Testis (tissue), 2 donors: ENCODE measurements at regions not wholly inside any gene's neighbourhood (a gene's known extent, or its start where the extent isn't known, plus 50 kb on each side); places are given as distances from the start of the nearest gene placed in this dataset.

Source experiments
- DNase-seq: peaks from one replicate; pipeline ENCODE4 v3.0.0-alpha.2; 2019
- H3K27ac ChIP-seq, 2 donors: fragments of 200-600 bp; sonication (generic); one replicate each; pipeline ENCODE4 v1.5.1; 2019
- H3K27me3 ChIP-seq: fragments of 200-600 bp; sonication (generic); one replicate; pipeline ENCODE4 v1.5.1; 2019
- H3K36me3 ChIP-seq: fragments of 200-600 bp; sonication (generic); one replicate; pipeline ENCODE4 v1.5.1; 2017; ENCODE audit warnings: low read depth; ENCODE audit errors: missing control alignments
- H3K4me1 ChIP-seq: fragments of 200-600 bp; sonication (generic); one replicate; pipeline ENCODE4 v1.5.1; 2019
- H3K4me3 ChIP-seq, 2 donors: fragments of 200-600 bp; sonication (generic); one replicate each; pipeline ENCODE4 v1.5.1; 2017 to 2019
- H3K9me3 ChIP-seq: fragments of 200-600 bp; sonication (generic); one replicate; pipeline ENCODE4 v1.5.1; 2017
- POLR2A ChIP-seq: fragments of 450-650 bp; IDR thresholded peaks from one replicate; pipeline ENCODE4 v1.6.1; 2017; ENCODE audit warnings: antibody characterized with exemption, mild to moderate bottlenecking, moderate library complexity
- WGBS, 2 donors: methylation state at CpG; one replicate each; pipeline ENCODE4 v1.1.5; 2018; 5-methylcytosine and 5-hydroxymethylcytosine counted together
- intact Hi-C: fragments of 100-400 bp; cut with DNase I; formaldehyde crosslinking; loops from one replicate; pipeline ENCODE4 v1.15.1; 2023; ENCODE audit warnings: low total_unique reads
- TF ChIP-seq, protein P1 (sequence below), 3 experiments: fragments of 450-650 bp in 2 of 3; fragments of 200-600 bp in 1 of 3; sonication (generic) in 1 of 3; IDR thresholded peaks; one replicate each; pipeline ENCODE4 v1.5.1; 2016 to 2019; ENCODE audit warnings: antibody characterized with exemption in 3 of 3, mild to moderate bottlenecking in 2 of 3, moderate library complexity in 1 of 3

DNA sequence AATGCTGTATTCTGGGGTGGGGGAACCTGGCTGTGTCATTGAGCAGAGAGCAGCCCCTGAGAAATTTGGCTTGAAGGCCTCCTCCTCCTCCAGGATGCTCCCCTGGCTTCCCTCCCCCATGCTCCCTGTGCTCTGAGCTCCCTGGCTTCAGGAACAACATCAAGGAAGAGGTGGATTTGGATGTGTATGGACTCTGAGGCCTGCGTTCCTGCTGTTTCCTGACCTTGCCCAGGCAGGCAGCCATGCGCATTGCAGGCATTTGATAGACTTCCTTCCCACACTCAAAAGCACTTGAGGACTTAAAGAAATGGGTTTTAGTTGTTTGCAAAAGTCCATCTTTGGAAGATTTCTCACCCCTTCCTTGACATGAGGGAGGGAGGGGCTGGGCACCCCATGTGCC, 1317.1 kb downstream of the BRD1 start:
- peaks cover 7% of the 10 kb centered on the region for H3K4me1 ChIP-seq
- intact Hi-C loops: no loop called here

DNA sequence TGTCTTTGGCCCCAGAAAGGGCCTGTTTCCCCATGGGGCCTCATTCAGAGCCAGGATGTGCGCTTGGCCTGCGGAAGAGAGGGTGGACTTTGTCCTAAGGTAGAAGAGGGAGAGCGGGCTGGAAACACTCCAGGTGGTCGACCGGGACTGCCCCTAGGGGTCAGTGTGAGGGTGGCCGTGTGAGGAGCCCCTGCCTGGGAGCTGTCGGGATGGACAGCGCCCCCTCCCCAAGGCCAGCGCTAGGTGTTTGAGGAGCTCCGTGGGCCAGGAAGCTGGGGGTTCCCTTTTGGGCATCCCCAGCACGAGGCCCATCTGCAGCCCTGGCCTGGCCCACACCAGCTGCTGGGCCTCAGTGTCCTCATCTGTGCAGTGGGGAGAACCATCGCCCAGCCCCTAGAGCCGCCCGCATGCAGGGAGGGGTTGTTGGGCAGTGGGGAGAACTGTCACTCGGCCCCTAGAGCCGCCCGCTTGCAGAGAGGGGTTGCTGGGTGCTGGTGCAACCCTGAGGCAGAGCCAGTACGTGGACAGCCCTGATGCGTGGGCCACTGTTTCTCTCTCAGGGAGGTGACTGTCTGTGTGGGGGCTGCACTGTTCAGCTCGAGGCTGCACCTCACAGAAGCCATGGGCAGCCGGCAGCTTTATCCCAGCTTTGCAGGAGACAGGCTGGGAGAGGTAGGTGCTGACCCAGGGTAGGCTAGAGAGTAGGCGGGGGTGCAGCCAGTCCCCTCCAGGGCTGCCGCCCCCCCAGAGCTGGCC, 1319.9 kb downstream of the BRD1 start:
- H3K9me3 ChIP-seq: no peaks in the 10 kb centered on the region
- H3K27me3 ChIP-seq: no peaks in the 10 kb centered on the region
- TF ChIP-seq POLR2A: no peak
- TF ChIP-seq, protein P1, sequence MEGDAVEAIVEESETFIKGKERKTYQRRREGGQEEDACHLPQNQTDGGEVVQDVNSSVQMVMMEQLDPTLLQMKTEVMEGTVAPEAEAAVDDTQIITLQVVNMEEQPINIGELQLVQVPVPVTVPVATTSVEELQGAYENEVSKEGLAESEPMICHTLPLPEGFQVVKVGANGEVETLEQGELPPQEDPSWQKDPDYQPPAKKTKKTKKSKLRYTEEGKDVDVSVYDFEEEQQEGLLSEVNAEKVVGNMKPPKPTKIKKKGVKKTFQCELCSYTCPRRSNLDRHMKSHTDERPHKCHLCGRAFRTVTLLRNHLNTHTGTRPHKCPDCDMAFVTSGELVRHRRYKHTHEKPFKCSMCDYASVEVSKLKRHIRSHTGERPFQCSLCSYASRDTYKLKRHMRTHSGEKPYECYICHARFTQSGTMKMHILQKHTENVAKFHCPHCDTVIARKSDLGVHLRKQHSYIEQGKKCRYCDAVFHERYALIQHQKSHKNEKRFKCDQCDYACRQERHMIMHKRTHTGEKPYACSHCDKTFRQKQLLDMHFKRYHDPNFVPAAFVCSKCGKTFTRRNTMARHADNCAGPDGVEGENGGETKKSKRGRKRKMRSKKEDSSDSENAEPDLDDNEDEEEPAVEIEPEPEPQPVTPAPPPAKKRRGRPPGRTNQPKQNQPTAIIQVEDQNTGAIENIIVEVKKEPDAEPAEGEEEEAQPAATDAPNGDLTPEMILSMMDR (IDR thresholded peaks at IDR 0.05): no peak
- no peak for DNase-seq
- intact Hi-C loops: no loop called here
- no peaks in the 10 kb centered on the region for H3K36me3 ChIP-seq
- WGBS, 2 donors: 80 to 84% methylated on average over 9 to 23 of the region's 23 CpGs
- no peaks in the 10 kb centered on the region for H3K4me1 ChIP-seq
- no peak overlapping the region for H3K4me3 ChIP-seq
- no peak overlapping the region for H3K27ac ChIP-seq

More for the DNA sequence above, 1317.1 kb downstream of the BRD1 start:
- Histone ChIP-seq H3K27me3 (no peaks in the 10 kb centered on the region), H3K36me3 (no peaks in the 10 kb centered on the region), H3K27ac (no peak overlapping the region), H3K9me3 (no peaks in the 10 kb centered on the region), H3K4me3 (no peak overlapping the region)
- WGBS, 2 donors: 72 to 84% methylated on average over 2 of the region's 2 CpGs
- DNase-seq: no peak
- TF ChIP-seq, protein P1 (IDR thresholded peaks at IDR 0.05): no peak
- TF ChIP-seq POLR2A: no peak

DNA sequence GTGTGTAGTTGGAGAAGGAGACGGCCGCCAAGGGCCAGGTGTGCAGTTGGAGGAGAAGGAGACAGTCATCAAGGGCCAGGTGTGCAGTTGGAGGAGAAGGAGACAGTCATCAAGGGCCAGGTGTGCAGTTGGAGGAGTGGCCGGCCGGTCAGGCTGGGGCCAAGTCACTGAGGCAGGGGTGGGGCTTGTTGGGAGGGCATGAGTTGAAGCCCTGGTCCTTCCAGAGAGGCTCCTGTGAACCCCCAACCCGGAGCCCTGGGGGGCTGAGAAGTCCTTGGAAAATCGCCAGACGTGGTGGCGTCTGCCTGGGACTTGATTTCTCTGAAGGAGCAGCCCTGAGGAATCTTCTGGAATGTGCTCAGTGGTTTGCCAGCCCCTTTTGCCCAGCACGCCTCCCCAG, 1320.5 kb downstream of the BRD1 start:
- intact Hi-C loops: no loop called here
- WGBS, 2 donors: 88 to 89% methylated on average over 8 to 9 of the region's 9 CpGs
- no peak for DNase-seq
- Histone ChIP-seq H3K27ac (no peak overlapping the region), H3K4me1 (no peaks in the 10 kb centered on the region), H3K9me3 (no peaks in the 10 kb centered on the region), H3K4me3 (no peak overlapping the region), H3K36me3 (no peaks in the 10 kb centered on the region), H3K27me3 (no peaks in the 10 kb centered on the region)
- TF ChIP-seq POLR2A: no peak
- TF ChIP-seq, protein P1 (IDR thresholded peaks at IDR 0.05): no peak

- Histone ChIP-seq H3K4me3 (no peak overlapping the region), H3K4me1 (no peaks in the 10 kb centered on the region), H3K9me3 (no peaks in the 10 kb centered on the region), H3K27ac (no peak overlapping the region), H3K27me3 (no peaks in the 10 kb centered on the region), H3K36me3 (no peaks in the 10 kb centered on the region)
- WGBS, 2 donors: 92 to 97% methylated on average over 13 to 17 of the region's 17 CpGs
- intact Hi-C loops: no loop called here
- DNase-seq: no peak
- TF ChIP-seq, protein P1 (IDR thresholded peaks at IDR 0.05): no peak
- no peak for TF ChIP-seq POLR2A
Observed at GRCh38 chr22:48506506-48507145, 1321.0 kb downstream of the BRD1 start.
